ENCODE measurements at regions not wholly inside any gene's neighbourhood (a gene's known extent, or its start where the extent isn't known, plus 50 kb on each side); places are given as distances from the start of the nearest gene placed in this dataset.

DNA sequence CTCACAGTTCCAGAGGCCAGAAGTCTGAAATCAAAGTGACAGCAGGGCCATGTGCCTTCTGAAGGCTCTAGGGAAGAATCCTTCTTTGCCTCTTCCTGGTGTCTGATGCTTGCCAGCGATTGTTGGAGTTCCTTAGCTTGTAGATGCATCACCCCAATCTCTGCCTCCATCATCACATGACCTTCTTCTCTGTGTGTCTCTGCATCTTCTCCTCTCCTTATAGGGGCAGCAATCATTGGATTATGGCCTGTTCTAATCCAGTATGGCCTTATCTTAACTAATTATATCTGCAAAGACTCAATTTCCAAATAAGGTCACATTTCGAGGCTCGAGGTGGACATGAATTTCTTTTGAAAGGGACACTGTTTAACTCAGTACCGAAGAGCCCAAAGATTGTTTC, 71.7 kb upstream of the RAI2 start (continued):
- no peak for TF ChIP-seq ZNF180 (CRISPR knock-in tag; IDR thresholded peaks at IDR 0.05; ENCODE audit: borderline replicate concordance, low read depth)

DNA sequence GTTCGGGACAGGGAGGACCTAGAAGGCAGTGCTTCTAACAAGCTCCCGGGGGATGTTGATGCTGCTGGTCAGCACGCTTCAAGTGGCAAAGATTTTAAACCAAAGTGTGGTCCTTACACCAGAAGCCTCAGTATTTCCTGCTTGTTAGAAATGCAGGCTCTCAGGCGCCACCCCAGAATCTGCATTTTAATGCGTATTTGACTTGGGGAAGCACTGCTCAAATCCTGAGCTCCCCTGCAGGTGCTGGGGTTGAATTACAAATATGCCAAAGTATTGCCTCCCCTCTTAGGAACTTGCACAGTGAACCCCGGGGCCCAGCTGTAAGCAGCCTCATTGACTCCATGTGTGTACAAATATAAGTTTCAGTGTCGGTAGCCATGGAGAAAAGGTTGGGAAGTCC, 70.8 kb upstream of the RAI2 start:
- no peaks in the 10 kb centered on the region for H4K20me1 ChIP-seq (ENCODE audit: insufficient read depth, low read length)
- no peak overlapping the region for H3K4me2 ChIP-seq (ENCODE audit: low read depth, low read length)
- no peaks in the 10 kb centered on the region for H3K36me3 ChIP-seq (replicated peaks in 1 of 2; ENCODE audit: control insufficient read depth in 1 of 2, insufficient read depth in 2 of 2, low read length in 2 of 2)
- H3K27me3 ChIP-seq (ENCODE audit: control insufficient read depth in 1 of 2, insufficient read depth in 2 of 2, low read length in 2 of 2): no peaks in the 10 kb centered on the region
- WGBS (ENCODE audit: low lambda C conversion rate): no CpG with 5 or more reads among the region's 7 CpGs
- H3K27ac ChIP-seq (ENCODE audit: extremely low read length, insufficient read depth, low read length): no peak overlapping the region
- FAIRE-seq (no peak), DNase-seq (ENCODE audit: low spot score) (no peak), ATAC-seq (no peak)
- no peak overlapping the region for H3K4me3 ChIP-seq (replicated peaks in 1 of 3; ENCODE audit: insufficient read depth in 1 of 3, low read depth in 2 of 3, low read length in 3 of 3)
- H3K9me3 ChIP-seq (ENCODE audit: low read length): no peaks in the 10 kb centered on the region
- CTCF ChIA-PET (ENCODE audit: low intra/inter-chr PET ratio, low total read pairs): no interaction called here
- H3K4me1 ChIP-seq (ENCODE audit: insufficient read depth, low read length): no peaks in the 10 kb centered on the region
- TF ChIP-seq HES4 (CRISPR knock-in tag; IDR thresholded peaks at IDR 0.05; ENCODE audit: borderline replicate concordance): no peak
- TF ChIP-seq TSC22D2 (CRISPR knock-in tag; IDR thresholded peaks at IDR 0.05; ENCODE audit: borderline replicate concordance): no peak
- TF ChIP-seq ZNF747 (CRISPR knock-in tag; IDR thresholded peaks at IDR 0.05; ENCODE audit: borderline replicate concordance): no peak
- TF ChIP-seq KMT2B (CRISPR knock-in tag; IDR thresholded peaks at IDR 0.05): no peak
- TF ChIP-seq, protein P1, sequence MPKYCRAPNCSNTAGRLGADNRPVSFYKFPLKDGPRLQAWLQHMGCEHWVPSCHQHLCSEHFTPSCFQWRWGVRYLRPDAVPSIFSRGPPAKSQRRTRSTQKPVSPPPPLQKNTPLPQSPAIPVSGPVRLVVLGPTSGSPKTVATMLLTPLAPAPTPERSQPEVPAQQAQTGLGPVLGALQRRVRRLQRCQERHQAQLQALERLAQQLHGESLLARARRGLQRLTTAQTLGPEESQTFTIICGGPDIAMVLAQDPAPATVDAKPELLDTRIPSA (CRISPR knock-in tag; IDR thresholded peaks at IDR 0.05; ENCODE audit: borderline replicate concordance): no peak
- TF ChIP-seq GTF3A (CRISPR knock-in tag; conservative IDR thresholded peaks at IDR 0.05): no peak
- no peak for TF ChIP-seq ELF1 (CRISPR knock-in tag; IDR thresholded peaks at IDR 0.05)
- TF ChIP-seq POLR2G (IDR thresholded peaks at IDR 0.05; ENCODE audit: low read depth, low read length): no peak
- no peak for TF ChIP-seq ZNF839 (CRISPR knock-in tag; IDR thresholded peaks at IDR 0.05; ENCODE audit: borderline replicate concordance)
- TF ChIP-seq, protein P2, sequence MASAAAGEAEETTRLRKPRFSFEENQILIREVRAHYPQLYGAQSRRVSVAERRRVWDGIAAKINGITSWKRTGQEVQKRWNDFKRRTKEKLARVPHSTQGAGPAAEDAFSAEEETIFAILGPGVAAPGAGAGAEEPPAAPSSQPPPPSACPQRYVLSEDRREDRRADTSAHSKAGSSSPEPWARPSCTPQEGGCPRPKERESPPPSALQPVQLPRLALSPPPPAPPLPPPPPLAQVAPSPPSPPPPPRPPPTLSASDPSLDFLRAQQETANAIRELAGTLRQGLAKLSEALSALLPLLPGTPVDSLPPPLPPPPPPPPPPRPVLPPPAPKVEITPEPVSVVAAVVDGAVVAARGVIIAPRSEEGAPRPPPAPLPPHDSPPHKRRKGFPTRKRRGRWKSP (CRISPR knock-in tag; IDR thresholded peaks at IDR 0.05): no peak
- in situ Hi-C loops (cut with HindIII; ENCODE audit: extremely low pct_ligation_motif_present, low pct_unique_long_range_greater_than_20kb): loop anchor here (25.0 kb wide), 2 partner anchors 280 to 455 kb away; partner anchors contain the start of gene BEND2
- H3K9ac ChIP-seq (ENCODE audit: insufficient read depth, low read depth, low read length): no peak overlapping the region
- no peaks in the 10 kb centered on the region for H3K79me2 ChIP-seq (ENCODE audit: insufficient read depth, low read length)
- H2AFZ ChIP-seq (ENCODE audit: low read length): no peak overlapping the region
- no TSS peak for BruUV-seq (replicated peaks)
- intact Hi-C loops (cut with micrococcal nuclease; ENCODE audit: unreplicated experiment): no loop called here
- POLR2A ChIA-PET: no interaction called here
